MM.1S (cell line): ENCODE measurements at regions not wholly inside any gene's neighbourhood (a gene's known extent, or its start where the extent isn't known, plus 50 kb on each side); places are given as distances from the start of the nearest gene placed in this dataset.

Source experiments
- CTCF ChIP-seq: fragments of 300-600 bp; sonication (generic); IDR thresholded peaks from 2 replicates; pipeline ENCODE4 v1.5.1; 2016; ENCODE audit warnings: antibody characterized with exemption, low read length, mixed read lengths
- EZH2 ChIP-seq: fragments of 300-600 bp; sonication (generic); optimal IDR thresholded peaks from 2 replicates; pipeline ENCODE3; 2017; ENCODE audit warnings: low read depth, mild to moderate bottlenecking, antibody characterized with exemption, low read length, mixed read lengths
- EZH2phosphoT487 ChIP-seq: fragments of 300-600 bp; sonication (generic); IDR thresholded peaks from 2 replicates; pipeline ENCODE4 v1.6.1; 2018; ENCODE audit warnings: antibody characterized with exemption, low read length

GRCh38 chr22:44557064-44557748 is 59.2 kb upstream of the RTL6 start:
- TF ChIP-seq CTCF (no peak), EZH2phosphoT487 (0 out of 2 replicates have a peak, but pooled peaks have one; percentile 52), EZH2 (no peak)
